GM21447 (cell line): ENCODE measurements at regions not wholly inside any gene's neighbourhood (a gene's known extent, or its start where the extent isn't known, plus 50 kb on each side); places are given as distances from the start of the nearest gene placed in this dataset.
"Not testable (repeated sequence)": the region's sequence is repeated elsewhere in the genome, so short reads cannot be mapped to it uniquely, and the experiment has no call there.

Experiments
- ATAC-seq: cut with Tn5 transposase; IDR thresholded peaks from one replicate; pipeline ENCODE4 v1.9.1; 2021; ENCODE audit not compliant: unreplicated experiment

- ATAC-seq = no peak
These were observed 121.8 kb upstream of the DNAJC10 start for GRCh38 chr2:182594286-182594685.

- no peak for ATAC-seq
These were observed 120.4 kb upstream of the DNAJC10 start for GRCh38 chr2:182595650-182596049.

DNA sequence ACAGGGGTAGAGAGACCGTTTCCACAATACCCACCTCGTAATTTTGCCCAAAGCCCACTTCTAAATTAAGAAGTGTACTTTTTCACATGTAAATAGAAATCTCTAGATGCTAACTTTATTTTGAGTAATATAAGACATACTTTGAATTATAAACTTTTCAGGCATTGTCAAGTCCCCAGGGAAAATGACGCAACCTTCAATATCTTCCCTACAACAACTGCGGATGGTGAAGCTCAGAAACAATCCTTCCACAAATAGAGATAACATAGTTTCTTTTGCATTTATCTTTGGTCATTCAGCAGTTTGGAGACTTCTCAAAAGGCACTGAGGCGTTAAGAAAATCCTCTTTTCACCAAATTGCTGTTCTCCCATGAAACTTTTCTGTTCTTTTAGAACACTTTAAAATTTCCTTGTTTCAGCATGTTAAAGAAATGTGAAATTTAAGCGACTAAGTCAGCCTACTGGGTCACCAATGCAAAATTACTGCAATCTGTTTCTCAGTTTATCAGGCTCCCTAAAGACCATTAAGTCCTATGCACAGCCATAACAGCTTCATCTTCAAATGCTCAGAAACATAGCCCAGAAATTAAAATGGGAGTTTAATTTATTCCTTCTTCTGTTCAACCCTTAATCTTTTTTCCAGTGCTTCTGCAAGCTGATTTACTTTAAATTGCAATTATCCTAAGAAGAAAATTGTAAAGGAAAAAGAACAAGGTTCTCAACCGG, 118.3 kb upstream of the DNAJC10 start:
- ATAC-seq = no peak

GRCh38 chr2:182598626-182599025, 117.4 kb upstream of the DNAJC10 start:
- ATAC-seq = no peak

DNA sequence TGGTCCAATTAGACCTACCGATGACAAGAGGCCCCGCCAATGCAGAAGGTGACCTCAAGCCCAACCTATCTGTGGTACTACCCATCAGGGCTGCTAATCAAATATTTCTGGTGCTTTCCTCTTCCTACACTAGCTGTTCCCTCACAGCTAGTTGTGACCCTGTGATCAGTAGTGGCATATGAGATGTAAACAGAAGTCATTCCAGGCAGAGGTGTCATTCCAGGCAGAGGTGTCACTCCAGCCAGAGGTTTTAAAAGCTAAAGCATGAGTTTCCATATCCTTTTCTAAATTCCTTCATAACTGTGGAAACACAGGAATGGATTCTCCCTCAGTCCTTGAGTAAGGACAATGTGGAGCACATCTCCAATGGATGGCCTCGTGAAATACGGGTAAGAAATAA, 110.9 kb upstream of the DNAJC10 start:
- ATAC-seq = no peak

GRCh38 chr2:182606728-182607681, 109.1 kb upstream of the DNAJC10 start:
- ATAC-seq = no peak

- no peak for ATAC-seq
These were observed 107.7 kb upstream of the DNAJC10 start for GRCh38 chr2:182608181-182608845.

DNA sequence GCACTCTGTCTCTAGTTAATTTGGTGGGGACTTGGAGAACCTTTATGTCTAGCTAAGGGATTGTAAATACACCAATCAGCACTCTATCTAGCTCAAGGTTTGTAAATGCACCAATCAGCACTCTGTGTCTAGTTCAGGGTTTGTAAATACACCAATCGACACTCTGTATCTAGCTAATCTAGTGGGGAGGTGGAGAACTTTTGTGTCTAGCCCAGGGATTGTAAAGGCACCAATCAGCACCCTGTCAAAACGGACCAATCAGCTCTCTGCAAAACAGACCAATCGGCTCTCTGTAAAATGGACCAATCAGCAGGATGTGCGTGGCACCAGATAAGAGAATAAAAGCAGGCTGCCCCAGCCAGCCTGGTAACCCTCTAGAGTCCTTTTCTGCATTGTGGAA, 107.1 kb upstream of the DNAJC10 start:
- not testable (repeated sequence) for ATAC-seq

DNA sequence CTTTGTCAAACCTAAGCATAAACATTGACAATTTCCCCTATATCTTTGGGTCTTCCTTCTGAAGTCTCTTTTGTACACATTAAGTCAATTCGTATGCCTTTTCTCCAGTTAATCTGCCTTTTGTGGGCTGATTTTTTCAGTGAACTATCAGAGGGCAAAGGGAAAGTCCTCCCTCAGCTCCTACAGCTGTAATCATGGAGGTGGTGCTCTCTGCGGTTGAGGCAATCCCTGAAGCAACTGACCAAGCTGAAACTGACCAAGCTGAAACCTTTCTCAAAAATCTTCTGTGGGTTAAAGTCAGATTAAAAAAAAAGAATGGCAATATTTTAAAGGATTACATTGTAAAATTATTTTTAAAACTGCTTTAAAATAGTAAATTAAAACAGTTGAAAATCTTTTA, 105.8 kb upstream of the DNAJC10 start:
- no peak for ATAC-seq

- no peak for ATAC-seq
These were observed 105.0 kb upstream of the DNAJC10 start for GRCh38 chr2:182611009-182611408.

GRCh38 chr2:182615036-182615435, 101.0 kb upstream of the DNAJC10 start:
- ATAC-seq = no peak

GRCh38 chr2:182616471-182617393, 99.3 kb upstream of the DNAJC10 start:
- no peak for ATAC-seq

- ATAC-seq = no peak
These were observed 97.4 kb upstream of the DNAJC10 start for GRCh38 chr2:182618672-182619079.

DNA sequence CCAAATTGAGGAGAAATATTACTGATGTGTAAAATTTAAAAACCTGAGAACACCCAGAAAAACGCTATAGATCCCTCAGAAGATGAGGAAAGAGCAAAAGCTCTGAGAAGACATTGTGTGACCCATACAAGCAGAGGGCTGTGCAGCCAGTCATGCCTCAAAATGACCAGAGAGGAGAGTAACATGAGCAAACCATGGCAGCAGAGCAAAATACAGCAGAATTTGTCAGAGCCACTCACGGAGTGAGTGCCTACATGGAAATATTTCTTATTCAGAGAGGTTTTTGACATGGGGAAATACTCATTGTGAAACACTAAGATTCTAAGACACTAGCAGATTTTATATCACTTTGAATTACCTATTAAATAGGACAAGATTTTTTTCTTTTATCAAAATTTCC, 96.8 kb upstream of the DNAJC10 start:
- ATAC-seq = no peak

GRCh38 chr2:182621191-182621590, 94.9 kb upstream of the DNAJC10 start:
- no peak for ATAC-seq

DNA sequence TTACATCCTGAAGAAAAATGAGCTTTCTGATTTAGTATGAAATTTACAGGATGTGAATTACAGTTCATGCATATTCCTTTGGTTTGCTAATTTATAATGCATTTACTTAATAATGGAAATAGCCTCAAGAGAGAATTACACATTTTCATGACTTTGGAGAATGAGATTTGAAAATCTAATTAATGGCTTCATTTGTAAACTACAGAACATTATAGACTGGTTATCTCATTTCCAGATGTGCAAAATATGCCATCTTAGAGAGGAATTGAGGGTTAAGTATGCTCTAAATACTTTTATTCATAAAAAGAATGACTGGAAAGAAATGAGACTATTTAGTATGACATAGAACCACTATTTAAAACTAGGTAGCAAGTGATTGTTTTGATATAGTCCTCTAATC, 94.2 kb upstream of the DNAJC10 start:
- no peak for ATAC-seq

- no peak for ATAC-seq
These were observed 93.8 kb upstream of the DNAJC10 start for GRCh38 chr2:182622231-182622630.

DNA sequence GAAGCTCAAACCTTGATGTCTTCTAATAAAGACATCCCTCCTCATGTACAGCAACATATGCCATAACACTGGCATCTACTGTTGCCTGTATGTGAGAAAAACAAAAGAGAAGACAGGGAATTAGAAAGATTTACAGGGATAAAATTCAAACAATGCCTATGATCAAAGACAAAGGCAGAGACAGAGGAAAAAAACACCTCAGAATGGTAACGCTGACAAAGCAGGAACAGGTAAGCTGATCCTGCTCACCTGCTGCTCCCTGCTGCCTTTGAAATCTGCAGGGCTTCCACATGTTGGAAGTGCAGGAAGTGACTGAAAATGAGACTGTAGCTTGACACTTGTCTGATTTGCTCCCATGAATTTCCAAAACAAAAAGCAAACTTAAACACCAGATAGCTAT, 90.2 kb upstream of the DNAJC10 start:
- ATAC-seq = no peak

DNA sequence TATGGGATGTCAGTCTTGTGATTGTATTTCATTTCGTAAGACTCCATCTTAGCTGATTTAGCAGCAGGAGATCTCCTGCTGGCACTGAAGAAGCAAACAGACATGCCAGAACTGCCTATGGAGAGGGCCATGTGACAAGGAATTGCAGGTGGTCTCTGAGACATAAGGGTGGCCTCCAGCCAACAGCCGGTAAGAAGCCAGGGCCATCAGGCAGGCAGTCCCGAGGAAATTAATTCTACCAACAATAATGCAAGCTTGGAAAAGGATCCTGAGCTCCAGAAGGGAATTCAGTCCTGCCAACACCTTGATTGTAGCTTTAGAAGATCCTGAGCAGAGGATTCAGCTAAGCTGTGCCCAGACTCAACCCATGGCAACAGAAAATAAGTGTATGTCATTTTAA, 87.1 kb upstream of the DNAJC10 start:
- ATAC-seq = no peak

DNA sequence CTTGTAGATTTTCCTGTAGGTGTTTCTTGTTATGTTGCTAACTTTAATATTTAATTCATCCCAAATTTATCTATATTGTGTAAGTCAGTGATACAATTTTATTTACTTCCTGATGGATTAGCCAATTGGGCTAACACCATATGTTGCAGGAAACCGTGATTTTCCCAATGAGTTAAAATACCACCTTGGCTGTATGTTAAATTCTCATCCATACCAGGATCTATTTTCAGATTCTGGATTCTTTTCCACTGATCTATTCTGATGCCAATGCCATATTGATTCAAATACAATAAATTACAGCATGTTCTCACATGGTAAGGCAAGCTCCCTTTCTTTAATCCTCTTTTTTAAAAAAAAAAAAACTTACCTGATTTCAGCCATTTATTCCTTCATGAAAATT, 85.8 kb upstream of the DNAJC10 start:
- ATAC-seq = no peak

DNA sequence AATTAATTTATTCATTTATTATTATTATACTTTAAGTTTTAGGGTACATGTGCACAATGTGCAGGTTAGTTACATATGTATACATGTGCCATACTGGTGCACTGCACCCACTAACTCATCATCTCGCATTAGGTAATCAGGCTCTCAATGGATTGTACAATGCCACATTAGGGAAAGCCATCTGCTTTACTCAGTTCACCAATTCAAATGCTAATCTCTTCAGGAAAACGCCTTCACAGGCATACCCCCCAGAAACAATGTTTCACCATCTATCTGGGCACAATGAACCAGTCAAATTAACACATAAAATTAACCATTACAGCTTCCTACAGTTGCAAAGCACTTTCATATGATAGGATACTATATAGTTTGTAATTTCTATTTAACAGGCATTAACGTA, 84.8 kb upstream of the DNAJC10 start:
- ATAC-seq = no peak
